Neural progenitor cell (in vitro differentiated cells): ENCODE measurements at regions not wholly inside any gene's neighbourhood (a gene's known extent, or its start where the extent isn't known, plus 50 kb on each side); places are given as distances from the start of the nearest gene placed in this dataset.
A peak's percentile ranks its signal among the peaks of the same experiment; 100 is the strongest.

Experiments used
- DNase-seq: peaks from one replicate; pipeline ENCODE4 v3.0.0-alpha.2; 2016; ENCODE audit warnings: low spot score
- H2AFZ ChIP-seq: fragments of 200-600 bp; sonication (generic); replicated peaks from 2 replicates; pipeline ENCODE4 v1.6.1; 2016; ENCODE audit warnings: antibody characterized with exemption
- H3F3A ChIP-seq: fragments of 200-600 bp; sonication (generic); 2 replicates; pipeline ENCODE4 v1.6.1; 2016; ENCODE audit warnings: antibody characterized with exemption, low read depth
- H3K27ac ChIP-seq: fragments of 200-600 bp; sonication (generic); 2 replicates; pipeline ENCODE4 v1.5.1; 2016; ENCODE audit warnings: mild to moderate bottlenecking
- H3K27me3 ChIP-seq: fragments of 200-600 bp; sonication (generic); 2 replicates; pipeline ENCODE4 v1.6.1; 2016; ENCODE audit warnings: mild to moderate bottlenecking, moderate library complexity
- H3K36me3 ChIP-seq: fragments of 200-600 bp; sonication (generic); 2 replicates; pipeline ENCODE4 v1.5.1; 2016
- H3K4me1 ChIP-seq: fragments of 200-600 bp; sonication (generic); 2 replicates; pipeline ENCODE4 v1.6.1; 2016; ENCODE audit warnings: mixed run types
- H3K4me2 ChIP-seq: fragments of 200-600 bp; sonication (generic); 2 replicates; pipeline ENCODE4 v1.6.1; 2016
- H3K4me3 ChIP-seq: fragments of 200-600 bp; sonication (generic); 2 replicates; pipeline ENCODE4 v1.5.1; 2016
- H3K79me2 ChIP-seq: fragments of 200-600 bp; sonication (generic); 2 replicates; pipeline ENCODE4 v1.6.1; 2016; ENCODE audit warnings: low read depth
- H3K9ac ChIP-seq: fragments of 200-600 bp; sonication (generic); 2 replicates; pipeline ENCODE4 v1.6.1; 2016
- H3K9me3 ChIP-seq: fragments of 200-600 bp; sonication (generic); 2 replicates; pipeline ENCODE4 v1.5.1; 2016; ENCODE audit warnings: low read depth
- H4K20me1 ChIP-seq: fragments of 200-600 bp; sonication (generic); 2 replicates; pipeline ENCODE4 v1.6.1; 2016; ENCODE audit warnings: low read depth
- H3K27ac Mint-ChIP-seq: 3 replicates; pipeline ENCODE4 v1.8.0; 2021; ENCODE audit warnings: mixed read lengths
- H3K27me3 Mint-ChIP-seq: 2 replicates; pipeline ENCODE4 v1.8.0; 2022; ENCODE audit warnings: low read depth, mild to moderate bottlenecking, inconsistent platforms, moderate library complexity, mixed read lengths; ENCODE audit not compliant: insufficient read depth
- H3K36me3 Mint-ChIP-seq: 3 replicates; pipeline ENCODE4 v1.8.0; 2021; ENCODE audit warnings: mixed read lengths
- H3K4me1 Mint-ChIP-seq: 3 replicates; pipeline ENCODE4 v1.8.0; 2021; ENCODE audit warnings: mixed read lengths
- H3K4me3 Mint-ChIP-seq: 3 replicates; pipeline ENCODE4 v1.8.0; 2021; ENCODE audit warnings: mild to moderate bottlenecking, moderate library complexity, mixed read lengths
- H3K9me3 Mint-ChIP-seq: 3 replicates; pipeline ENCODE4 v1.8.0; 2020; ENCODE audit warnings: mixed read lengths
- EZH2 ChIP-seq: fragments of 200-600 bp; sonication (generic); IDR thresholded peaks from 2 replicates; pipeline ENCODE4 v1.6.1; 2017; ENCODE audit warnings: antibody characterized with exemption, mild to moderate bottlenecking, moderate library complexity
- EZH2phosphoT487 ChIP-seq: fragments of 200-600 bp; sonication (generic); IDR thresholded peaks from 2 replicates; pipeline ENCODE4 v1.6.1; 2017; ENCODE audit warnings: antibody characterized with exemption
- TF ChIP-seq, protein P1 (sequence below): fragments of 200-600 bp; sonication (generic); IDR thresholded peaks from 2 replicates; pipeline ENCODE4 v1.5.1; 2017; ENCODE audit warnings: antibody characterized with exemption, mild to moderate bottlenecking

DNA sequence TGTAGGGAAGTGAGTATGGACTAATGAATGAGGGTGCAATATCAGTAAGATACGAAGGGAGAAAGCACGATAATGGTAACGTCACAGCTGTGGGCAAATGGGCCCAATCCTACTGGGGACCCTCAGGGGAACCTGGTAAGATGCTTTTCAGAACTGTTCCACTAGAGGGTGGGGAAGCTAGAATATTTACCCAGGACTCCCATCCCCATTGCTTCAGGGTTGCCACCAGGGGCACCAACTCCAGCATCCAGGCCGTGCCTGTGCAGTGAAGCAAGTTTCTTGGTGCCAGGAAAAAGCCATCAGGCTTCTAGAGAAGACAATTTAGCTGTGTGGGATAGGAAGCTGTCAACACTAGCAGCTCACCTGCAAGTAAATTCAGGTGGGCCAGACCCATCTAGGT, 409.3 kb downstream of the AGTPBP1 start:
- no peak overlapping the region for H3K4me3 ChIP-seq
- no peaks in the 10 kb centered on the region for H3K79me2 ChIP-seq
- Mint-ChIP-seq H3K27ac (no peak overlapping the region), H3K9me3 (no peaks in the 10 kb centered on the region), H3K27me3 (peaks cover 5% of the 10 kb centered on the region), H3K4me3 (no peak overlapping the region), H3K36me3 (no peaks in the 10 kb centered on the region), H3K4me1 (peaks cover 23% of the 10 kb centered on the region)
- peaks cover 8% of the 10 kb centered on the region for H3K4me1 ChIP-seq
- peak; percentile 59 for DNase-seq
- H3K36me3 ChIP-seq, result no peaks in the 10 kb centered on the region
- H2AFZ ChIP-seq, result no peak overlapping the region
- TF ChIP-seq, protein P1, sequence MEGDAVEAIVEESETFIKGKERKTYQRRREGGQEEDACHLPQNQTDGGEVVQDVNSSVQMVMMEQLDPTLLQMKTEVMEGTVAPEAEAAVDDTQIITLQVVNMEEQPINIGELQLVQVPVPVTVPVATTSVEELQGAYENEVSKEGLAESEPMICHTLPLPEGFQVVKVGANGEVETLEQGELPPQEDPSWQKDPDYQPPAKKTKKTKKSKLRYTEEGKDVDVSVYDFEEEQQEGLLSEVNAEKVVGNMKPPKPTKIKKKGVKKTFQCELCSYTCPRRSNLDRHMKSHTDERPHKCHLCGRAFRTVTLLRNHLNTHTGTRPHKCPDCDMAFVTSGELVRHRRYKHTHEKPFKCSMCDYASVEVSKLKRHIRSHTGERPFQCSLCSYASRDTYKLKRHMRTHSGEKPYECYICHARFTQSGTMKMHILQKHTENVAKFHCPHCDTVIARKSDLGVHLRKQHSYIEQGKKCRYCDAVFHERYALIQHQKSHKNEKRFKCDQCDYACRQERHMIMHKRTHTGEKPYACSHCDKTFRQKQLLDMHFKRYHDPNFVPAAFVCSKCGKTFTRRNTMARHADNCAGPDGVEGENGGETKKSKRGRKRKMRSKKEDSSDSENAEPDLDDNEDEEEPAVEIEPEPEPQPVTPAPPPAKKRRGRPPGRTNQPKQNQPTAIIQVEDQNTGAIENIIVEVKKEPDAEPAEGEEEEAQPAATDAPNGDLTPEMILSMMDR, result peak; percentile 57
- TF ChIP-seq EZH2phosphoT487, result no peak
- no peak overlapping the region for H3K9ac ChIP-seq
- no peaks in the 10 kb centered on the region for H4K20me1 ChIP-seq
- H3K27ac ChIP-seq, result no peak overlapping the region
- no peaks in the 10 kb centered on the region for H3K9me3 ChIP-seq
- H3F3A ChIP-seq, result no peaks in the 10 kb centered on the region
- H3K27me3 ChIP-seq, result no peaks in the 10 kb centered on the region
- H3K4me2 ChIP-seq, result no peak overlapping the region

DNA sequence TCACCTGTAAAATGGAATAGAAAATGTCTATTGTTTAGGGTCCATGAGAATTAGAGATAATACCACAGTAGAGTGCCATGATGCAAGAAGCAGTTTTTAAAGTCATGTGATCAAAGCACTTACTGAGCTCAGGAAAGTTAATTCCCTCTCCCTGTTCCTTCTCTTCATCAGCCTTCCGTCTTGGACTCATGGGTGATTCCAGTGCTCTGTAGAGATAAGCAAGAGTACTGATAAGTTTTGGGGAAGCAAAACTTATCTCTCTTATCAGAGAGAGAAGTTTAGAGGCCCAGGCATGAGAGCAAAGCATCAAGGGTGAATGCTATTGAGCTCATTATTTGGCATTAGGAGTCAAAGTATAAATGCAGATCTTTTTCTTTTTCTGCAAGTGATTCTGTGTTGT, 410.1 kb downstream of the AGTPBP1 start:
- peaks cover 5% of the 10 kb centered on the region for H3K27me3 Mint-ChIP-seq
- H3F3A ChIP-seq, result no peaks in the 10 kb centered on the region
- no peak overlapping the region for H3K9ac ChIP-seq
- H4K20me1 ChIP-seq, result no peaks in the 10 kb centered on the region
- no peaks in the 10 kb centered on the region for H3K27me3 ChIP-seq
- TF ChIP-seq EZH2phosphoT487 (no peak), EZH2 (no peak)
- TF ChIP-seq, protein P1, result no peak
- H3K9me3 Mint-ChIP-seq, result no peaks in the 10 kb centered on the region
- no peak overlapping the region for H3K27ac Mint-ChIP-seq
- no peaks in the 10 kb centered on the region for H3K36me3 Mint-ChIP-seq
- H3K79me2 ChIP-seq, result no peaks in the 10 kb centered on the region
- peaks cover 8% of the 10 kb centered on the region for H3K4me1 ChIP-seq
- no peak overlapping the region for H3K4me3 Mint-ChIP-seq
- H3K36me3 ChIP-seq, result no peaks in the 10 kb centered on the region
- H2AFZ ChIP-seq, result peak overlapping the region; percentile 26
- H3K4me3 ChIP-seq, result no peak overlapping the region
- H3K27ac ChIP-seq, result no peak overlapping the region
- H3K9me3 ChIP-seq, result no peaks in the 10 kb centered on the region
- DNase-seq, result no peak
- H3K4me1 Mint-ChIP-seq, result peaks cover 23% of the 10 kb centered on the region
- no peak overlapping the region for H3K4me2 ChIP-seq

DNA sequence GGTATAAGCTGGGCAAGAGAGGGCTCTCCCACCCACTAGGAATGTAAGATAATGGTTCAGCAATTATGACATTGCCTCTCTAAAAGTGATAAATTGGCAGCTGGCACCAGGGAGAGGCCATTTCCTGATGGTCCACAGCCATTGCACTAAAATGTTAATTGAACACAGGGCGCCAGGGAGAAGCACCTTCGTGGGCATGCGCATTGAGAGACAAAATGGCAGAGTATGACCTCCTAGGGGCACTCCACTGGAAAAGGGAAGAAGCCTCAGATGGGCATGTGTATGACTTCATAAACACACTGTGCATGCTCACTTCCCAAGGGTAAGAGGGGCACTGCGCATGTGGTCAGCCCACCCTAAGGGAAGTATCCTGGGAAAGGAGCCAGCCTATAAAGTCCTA, 419.2 kb downstream of the AGTPBP1 start:
- TF ChIP-seq EZH2phosphoT487 (no peak), EZH2 (no peak)
- TF ChIP-seq, protein P1, result no peak
- H3K36me3 ChIP-seq, result no peaks in the 10 kb centered on the region
- H3F3A ChIP-seq, result no peaks in the 10 kb centered on the region
- H3K36me3 Mint-ChIP-seq, result peaks cover 1% of the 10 kb centered on the region
- H3K9me3 ChIP-seq, result no peaks in the 10 kb centered on the region
- no peaks in the 10 kb centered on the region for H3K79me2 ChIP-seq
- H3K27ac ChIP-seq, result no peak overlapping the region
- H4K20me1 ChIP-seq, result no peaks in the 10 kb centered on the region
- H3K27ac Mint-ChIP-seq, result no peak overlapping the region
- H3K9ac ChIP-seq, result no peak overlapping the region
- H3K4me1 Mint-ChIP-seq, result peaks cover 23% of the 10 kb centered on the region
- no peak overlapping the region for H3K4me3 Mint-ChIP-seq
- DNase-seq, result no peak
- no peaks in the 10 kb centered on the region for H3K4me1 ChIP-seq
- H3K4me3 ChIP-seq, result no peak overlapping the region
- no peaks in the 10 kb centered on the region for H3K27me3 ChIP-seq
- H2AFZ ChIP-seq, result no peak overlapping the region
- H3K27me3 Mint-ChIP-seq, result peaks cover 7% of the 10 kb centered on the region
- H3K9me3 Mint-ChIP-seq, result peaks cover 11% of the 10 kb centered on the region
- no peak overlapping the region for H3K4me2 ChIP-seq
